Endothelial cell of umbilical vein (primary cell): ENCODE measurements at regions not wholly inside any gene's neighbourhood (a gene's known extent, or its start where the extent isn't known, plus 50 kb on each side); places are given as distances from the start of the nearest gene placed in this dataset.

Experiments
- BruUV-seq: library from RNA; stranded (reverse); fragments of 400-500 nt; replicated peaks from 2 replicates; lab custom pipeline; 2021; lab: Mats Ljungman, UMichigan
- CTCF ChIA-PET: fragments of 300-600, 350-600 bp; sonication (Branson Sonifier 250); formaldehyde crosslinking; loops from one replicate; lab custom pipeline; 2021; ENCODE audit warnings: antibody characterized with exemption, inconsistent platforms; lab: Charles Lee
- POLR2A ChIA-PET: fragments of 300-600, 350-600 bp; sonication (Branson Sonifier 250); formaldehyde crosslinking; loops from one replicate; lab custom pipeline; 2021; ENCODE audit warnings: antibody characterized with exemption, inconsistent platforms; lab: Charles Lee
- DNase-seq: peaks from one replicate; pipeline ENCODE4 v3.0.0-alpha.2; 2011; ENCODE audit warnings: low read depth, low spot score
- FAIRE-seq: peaks from 2 replicates; lab custom pipeline; 2011; peaks lifted over from hg19 to GRCh38; lab: Jason Lieb, UNC
- H2AFZ ChIP-seq: 2 replicates; pipeline ENCODE4 v1.6.0; 2012; ENCODE audit warnings: low read depth, low read length, control low read depth, inconsistent platforms
- H3K27ac ChIP-seq: 2 replicates; pipeline ENCODE4 v1.5.1; 2011; ENCODE audit warnings: low read depth, mild to moderate bottlenecking, control low read depth, low read length, moderate library complexity; ENCODE audit not compliant: insufficient read depth
- H3K27me3 ChIP-seq, 2 experiments: 2 replicates each; pipeline versions ENCODE4 v1.6.0 to v1.6.1; 2011; ENCODE audit warnings: low read length in 2 of 2, mixed read lengths in 1 of 2; ENCODE audit not compliant: control insufficient read depth in 2 of 2, insufficient read depth in 2 of 2
- H3K36me3 ChIP-seq, 2 experiments: 2 replicates in 1 of 2; 3 replicates in 1 of 2; pipeline ENCODE4 v1.5.1; 2011; ENCODE audit warnings: low read length in 2 of 2, mild to moderate bottlenecking in 1 of 2, moderate library complexity in 1 of 2; ENCODE audit not compliant: control insufficient read depth in 2 of 2, insufficient read depth in 2 of 2; ENCODE audit errors: extremely low read depth in 1 of 2
- H3K4me1 ChIP-seq: 3 replicates; pipeline ENCODE4 v1.5.1; 2011; ENCODE audit warnings: mild to moderate bottlenecking, low read length; ENCODE audit not compliant: control insufficient read depth, insufficient read depth; ENCODE audit errors: extremely low read depth
- H3K4me2 ChIP-seq: 2 replicates; pipeline ENCODE4 v1.6.1; 2011; ENCODE audit warnings: low read length, control low read depth, mixed read lengths; ENCODE audit not compliant: insufficient read depth
- H3K4me3 ChIP-seq, 3 experiments: fragments of 200-600 bp in 1 of 3; sonication (generic), shearing (Covaris generic) in 1 of 3; replicated peaks in 1 of 3; 2 replicates each; pipeline ENCODE4 v1.5.1; 2011 to 2016; ENCODE audit warnings: control low read depth in 3 of 3, low read length in 3 of 3, mild to moderate bottlenecking in 2 of 3, inconsistent platforms in 1 of 3, low read depth in 1 of 3, moderate library complexity in 1 of 3; ENCODE audit not compliant: insufficient read depth in 1 of 3
- H3K79me2 ChIP-seq: 2 replicates; pipeline ENCODE4 v1.6.0; 2012; ENCODE audit warnings: low read length, inconsistent platforms; ENCODE audit not compliant: control insufficient read depth, insufficient read depth
- H3K9ac ChIP-seq: replicated peaks from 2 replicates; pipeline ENCODE3; 2011; ENCODE audit warnings: low read length, control low read depth; ENCODE audit not compliant: insufficient read depth; ENCODE audit errors: extremely low read depth
- H3K9me1 ChIP-seq: replicated peaks from 3 replicates; pipeline ENCODE4 v1.6.0; 2011; ENCODE audit warnings: mild to moderate bottlenecking, low read length; ENCODE audit not compliant: control insufficient read depth, insufficient read depth; ENCODE audit errors: extremely low read depth
- H3K9me3 ChIP-seq: replicated peaks from 2 replicates; pipeline ENCODE4 v1.5.1; 2012; ENCODE audit warnings: low read length, inconsistent platforms; ENCODE audit not compliant: control insufficient read depth, insufficient read depth
- H4K20me1 ChIP-seq: replicated peaks from 2 replicates; pipeline ENCODE3; 2011; ENCODE audit warnings: mild to moderate bottlenecking, low read length; ENCODE audit not compliant: control insufficient read depth, insufficient read depth; ENCODE audit errors: extremely low read depth
- EZH2 ChIP-seq: IDR thresholded peaks from 2 replicates; pipeline ENCODE4 v1.6.1; 2012; ENCODE audit warnings: borderline replicate concordance, low read depth, mild to moderate bottlenecking, moderate library complexity, low read length, inconsistent platforms; ENCODE audit not compliant: severe bottlenecking
- FOS ChIP-seq: IDR thresholded peaks from 2 replicates; pipeline ENCODE4 v1.6.1; 2011; ENCODE audit warnings: mild to moderate bottlenecking, low read length, moderate library complexity, borderline replicate concordance; ENCODE audit not compliant: insufficient read depth
- GATA2 ChIP-seq: IDR thresholded peaks from 2 replicates; pipeline ENCODE4 v1.7.0; 2011; ENCODE audit warnings: low read depth, mild to moderate bottlenecking, moderate library complexity, mixed read lengths, low read length; ENCODE audit not compliant: insufficient read length, insufficient read depth
- JUN ChIP-seq: IDR thresholded peaks from 2 replicates; pipeline ENCODE4 v1.6.1; 2011; ENCODE audit warnings: borderline replicate concordance, low read depth; ENCODE audit not compliant: insufficient read length, insufficient read depth
- MYC ChIP-seq: IDR thresholded peaks from one replicate; pipeline ENCODE4 v1.6.1; 2011; ENCODE audit warnings: mild to moderate bottlenecking, low read depth, low read length
- POLR2A ChIP-seq: IDR thresholded peaks from 2 replicates; pipeline ENCODE4 v1.6.1; 2012; ENCODE audit warnings: low read depth, mild to moderate bottlenecking, control low read depth, low read length
- POLR2AphosphoS5 ChIP-seq: IDR thresholded peaks from 2 replicates; pipeline ENCODE4 v1.6.1; 2012; ENCODE audit warnings: low read depth, mild to moderate bottlenecking, control low read depth, low read length, moderate library complexity; ENCODE audit not compliant: insufficient read depth
- dilution Hi-C: fragments of 300-500 bp; cut with MboI; formaldehyde crosslinking; loops from one replicate; pipeline ENCODE4 v1.15.0; 2019; ENCODE audit warnings: low sequenced_read_pairs; ENCODE audit not compliant: extremely low pct_ligation_motif_present
- intact Hi-C: fragments of 100-400 bp; cut with micrococcal nuclease; formaldehyde crosslinking; loops from one replicate; pipeline ENCODE4 v1.10.0; 2022
- TF ChIP-seq, protein P1 (sequence below), 2 donors: IDR thresholded peaks; 1 replicate in 1 of 2; 2 replicates in 1 of 2; pipeline ENCODE4 v1.5.1; 2011; ENCODE audit warnings: low read length in 2 of 2, mild to moderate bottlenecking in 2 of 2, moderate library complexity in 2 of 2, control low read depth in 1 of 2, inconsistent platforms in 1 of 2, low read depth in 1 of 2; ENCODE audit not compliant: insufficient read depth in 1 of 2; ENCODE audit errors: extremely low read depth in 1 of 2
- TF ChIP-seq, protein P2 (sequence below): IDR thresholded peaks from 2 replicates; pipeline ENCODE4 v1.6.1; 2011; ENCODE audit not compliant: insufficient read depth, insufficient read length

DNA sequence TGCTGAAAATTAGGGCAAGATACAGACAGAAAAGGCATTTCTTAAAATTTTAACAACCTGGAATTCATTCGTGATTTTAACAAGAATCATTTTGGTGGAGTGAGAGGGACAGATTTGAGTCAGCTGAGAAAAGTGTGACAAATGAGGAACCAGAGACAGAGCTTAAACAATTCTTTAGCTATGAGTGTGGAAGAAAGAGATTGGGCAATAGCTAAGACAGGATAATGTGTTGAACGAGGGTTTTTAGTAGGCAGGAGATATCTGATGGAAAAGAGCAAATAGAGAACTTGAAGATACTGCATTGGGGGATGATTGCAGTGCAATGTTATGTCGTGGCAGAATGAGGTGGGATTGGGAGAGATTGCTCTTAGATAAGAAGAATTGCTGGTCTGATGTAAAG, 164.2 kb upstream of the SPRY1 start:
- TF ChIP-seq POLR2AphosphoS5 (no peak), FOS (no peak), JUN (no peak), GATA2 (no peak), POLR2A (no peak), EZH2 (no peak), MYC (no peak)
- TF ChIP-seq, protein P1, sequence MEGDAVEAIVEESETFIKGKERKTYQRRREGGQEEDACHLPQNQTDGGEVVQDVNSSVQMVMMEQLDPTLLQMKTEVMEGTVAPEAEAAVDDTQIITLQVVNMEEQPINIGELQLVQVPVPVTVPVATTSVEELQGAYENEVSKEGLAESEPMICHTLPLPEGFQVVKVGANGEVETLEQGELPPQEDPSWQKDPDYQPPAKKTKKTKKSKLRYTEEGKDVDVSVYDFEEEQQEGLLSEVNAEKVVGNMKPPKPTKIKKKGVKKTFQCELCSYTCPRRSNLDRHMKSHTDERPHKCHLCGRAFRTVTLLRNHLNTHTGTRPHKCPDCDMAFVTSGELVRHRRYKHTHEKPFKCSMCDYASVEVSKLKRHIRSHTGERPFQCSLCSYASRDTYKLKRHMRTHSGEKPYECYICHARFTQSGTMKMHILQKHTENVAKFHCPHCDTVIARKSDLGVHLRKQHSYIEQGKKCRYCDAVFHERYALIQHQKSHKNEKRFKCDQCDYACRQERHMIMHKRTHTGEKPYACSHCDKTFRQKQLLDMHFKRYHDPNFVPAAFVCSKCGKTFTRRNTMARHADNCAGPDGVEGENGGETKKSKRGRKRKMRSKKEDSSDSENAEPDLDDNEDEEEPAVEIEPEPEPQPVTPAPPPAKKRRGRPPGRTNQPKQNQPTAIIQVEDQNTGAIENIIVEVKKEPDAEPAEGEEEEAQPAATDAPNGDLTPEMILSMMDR (IDR thresholded peaks at IDR 0.05; ENCODE audit: extremely low read depth in 1 of 2, insufficient read depth in 1 of 2, low read depth in 1 of 2, low read length in 2 of 2) = no peak
- TF ChIP-seq, protein P2, sequence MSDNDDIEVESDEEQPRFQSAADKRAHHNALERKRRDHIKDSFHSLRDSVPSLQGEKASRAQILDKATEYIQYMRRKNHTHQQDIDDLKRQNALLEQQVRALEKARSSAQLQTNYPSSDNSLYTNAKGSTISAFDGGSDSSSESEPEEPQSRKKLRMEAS = no peak
- Histone ChIP-seq H4K20me1 (no peaks in the 10 kb centered on the region), H3K9me3 (no peaks in the 10 kb centered on the region), H3K4me2 (no peak overlapping the region), H3K79me2 (no peaks in the 10 kb centered on the region), H3K9ac (no peak overlapping the region), H3K4me1 (peaks cover 6% of the 10 kb centered on the region), H3K4me3 (no peak overlapping the region), H3K36me3 (no peaks in the 10 kb centered on the region), H3K9me1 (no peaks in the 10 kb centered on the region), H3K27me3 (no peaks in the 10 kb centered on the region), H3K27ac (no peak overlapping the region), H2AFZ (no peak overlapping the region)
- BruUV-seq = no TSS peak
- CTCF ChIA-PET = interaction anchor here (1.0 to 2.2 kb wide), 4 partner anchors 17 to 272 kb away, joined by 3 to 8 read pairs (median 3); no protein-coding TSS in a partner anchor
- intact Hi-C loops = no loop called here
- POLR2A ChIA-PET = no interaction called here
- no peak for FAIRE-seq
- dilution Hi-C loops = no loop called here
- DNase-seq = peak; percentile 10
